Hindlimb muscle (tissue), 1 donor: ENCODE measurements at regions not wholly inside any gene's neighbourhood (a gene's known extent, or its start where the extent isn't known, plus 50 kb on each side); places are given as distances from the start of the nearest gene placed in this dataset.
A peak's percentile ranks its signal among the peaks of the same experiment; 100 is the strongest.

ENCODE experiments used
- DNase-seq: peaks from one replicate; pipeline ENCODE4 v3.0.0-alpha.2; 2013

- DNase-seq, result no peak
These were observed 52.9 kb upstream of the RNU6-1 start for GRCh38 chr15:67892559-67893377.

GRCh38 chr15:67895237-67895636, 55.4 kb upstream of the RNU6-1 start:
- no peak for DNase-seq

- DNase-seq, result no peak
These were observed 57.9 kb upstream of the RNU6-1 start for GRCh38 chr15:67897646-67898339.

GRCh38 chr15:67899596-67900283, 59.9 kb upstream of the RNU6-1 start:
- no peak for DNase-seq

- no peak for DNase-seq
These were observed 60.8 kb upstream of the RNU6-1 start for GRCh38 chr15:67900621-67901147.

- DNase-seq, result no peak
These were observed 62.1 kb upstream of the RNU6-1 start for GRCh38 chr15:67901922-67902321.

GRCh38 chr15:67902579-67903009, 62.7 kb upstream of the RNU6-1 start:
- DNase-seq, result no peak

- no peak for DNase-seq
These were observed 63.9 kb upstream of the RNU6-1 start for GRCh38 chr15:67903708-67904107.

GRCh38 chr15:67905628-67906027, 65.8 kb upstream of the RNU6-1 start:
- no peak for DNase-seq

- DNase-seq, result no peak
These were observed 66.5 kb upstream of the RNU6-1 start for GRCh38 chr15:67906382-67906781.

- no peak for DNase-seq
These were observed 67.4 kb upstream of the RNU6-1 start for GRCh38 chr15:67907184-67907723.

- DNase-seq, result no peak
These were observed 68.9 kb upstream of the RNU6-1 start for GRCh38 chr15:67908756-67909155.

GRCh38 chr15:67911727-67912126, 71.9 kb upstream of the RNU6-1 start:
- DNase-seq, result no peak

- no peak for DNase-seq
These were observed 74.2 kb upstream of the RNU6-1 start for GRCh38 chr15:67914028-67914427.

- DNase-seq, result peak; percentile 57
These were observed 75.0 kb upstream of the RNU6-1 start for GRCh38 chr15:67914537-67915460.

GRCh38 chr15:67915461-67916374, 75.9 kb upstream of the RNU6-1 start:
- DNase-seq, result peak; percentile 84

- no peak for DNase-seq
These were observed 76.7 kb upstream of the RNU6-1 start for GRCh38 chr15:67916565-67916964.

GRCh38 chr15:67917037-67917436, 77.2 kb upstream of the RNU6-1 start:
- no peak for DNase-seq

GRCh38 chr15:67917636-67918035, 77.8 kb upstream of the RNU6-1 start:
- DNase-seq, result no peak

- DNase-seq, result no peak
These were observed 78.5 kb upstream of the RNU6-1 start for GRCh38 chr15:67918205-67918861.
